ENCODE measurements at regions not wholly inside any gene's neighbourhood (a gene's known extent, or its start where the extent isn't known, plus 50 kb on each side); places are given as distances from the start of the nearest gene placed in this dataset.
"Not testable (repeated sequence)": the region's sequence is repeated elsewhere in the genome, so short reads cannot be mapped to it uniquely, and the experiment has no call there.

DNA sequence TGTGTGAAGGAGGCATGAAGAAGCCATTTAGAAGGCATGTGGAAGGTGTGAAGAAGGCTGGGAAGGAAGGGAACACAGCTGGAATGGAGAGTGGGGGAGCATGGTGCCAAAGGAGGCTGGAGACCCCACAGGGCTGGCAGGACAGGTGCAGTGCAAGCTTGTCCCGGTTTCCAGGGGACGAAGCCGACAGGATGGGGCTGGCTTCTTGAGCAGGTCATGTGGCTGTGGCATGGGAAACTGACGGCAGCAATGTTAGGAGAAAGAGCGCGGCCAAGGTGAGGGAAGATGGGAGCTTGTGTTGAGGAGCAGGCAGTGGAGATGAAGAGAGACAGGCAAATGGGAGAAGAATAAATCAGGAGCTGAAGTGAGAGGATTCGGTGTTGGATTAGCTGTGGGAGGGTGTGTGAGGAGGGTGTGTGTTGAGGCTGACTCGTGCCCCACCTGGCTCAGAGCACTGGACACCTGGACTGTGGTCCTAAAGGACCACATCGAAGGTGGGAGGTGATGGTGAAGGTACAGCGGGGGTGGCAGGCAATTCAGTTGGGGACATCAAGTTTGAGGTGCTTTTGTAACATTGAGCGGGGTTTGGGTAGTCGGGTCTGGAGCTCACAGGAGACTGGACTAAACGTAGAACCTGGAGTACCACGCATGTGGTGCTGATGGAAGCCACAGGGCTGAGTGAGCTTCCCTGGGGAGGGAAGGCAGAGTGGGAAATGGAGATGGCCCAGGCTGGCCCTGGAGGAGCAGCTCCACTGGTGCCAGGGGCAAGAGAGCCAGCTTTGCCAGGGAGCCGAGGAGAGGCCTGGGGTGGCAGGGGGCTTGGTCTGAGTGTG is 165.6 kb upstream of the HDAC4 start:
- DNase-seq (ENCODE audit: low spot score): peak; percentile 55
- intact Hi-C loops (cut with DNase I): no loop called here

DNA sequence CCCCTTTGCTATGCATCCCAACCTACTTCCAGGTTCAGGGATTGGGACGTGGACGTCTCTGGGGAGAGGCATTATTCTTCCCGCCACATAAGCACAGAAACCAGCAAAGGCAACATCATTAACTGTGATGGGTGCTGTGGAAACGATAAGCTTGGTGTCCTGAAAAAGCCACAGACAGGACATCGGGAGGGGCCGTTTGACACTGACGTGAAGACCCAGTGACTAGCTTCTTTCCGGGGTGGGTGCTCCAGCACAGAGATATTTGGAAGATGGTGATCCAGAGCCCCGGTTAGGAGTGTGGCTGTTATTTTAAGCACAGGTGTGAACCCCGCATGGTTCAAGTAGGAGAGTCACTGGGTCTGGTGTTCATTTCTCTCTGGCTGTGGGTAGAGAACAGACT is 163.8 kb upstream of the HDAC4 start:
- DNase-seq (ENCODE audit: low spot score): no peak
- intact Hi-C loops (cut with DNase I): no loop called here

DNA sequence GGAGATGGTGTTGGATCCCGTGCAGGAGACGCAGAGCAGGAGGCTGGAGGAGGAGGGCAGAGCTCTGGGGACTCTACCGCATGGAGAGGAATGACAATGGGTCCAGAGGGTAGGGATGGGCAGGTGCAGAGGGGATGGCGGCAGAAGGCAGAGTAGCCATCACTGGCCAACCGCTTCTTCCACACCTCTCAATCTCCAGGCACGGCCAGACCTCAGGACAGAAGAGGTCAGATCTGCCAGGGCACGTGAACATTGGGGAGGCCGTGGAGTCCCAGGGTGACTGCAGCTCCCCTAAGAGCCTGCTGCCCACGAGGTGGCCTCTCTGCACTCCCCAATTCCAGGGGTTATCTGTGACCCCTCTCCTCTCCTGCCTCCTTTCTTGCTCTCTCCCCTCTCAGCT is 162.7 kb upstream of the HDAC4 start:
- DNase-seq (ENCODE audit: low spot score): peak; percentile 29
- intact Hi-C loops (cut with DNase I): no loop called here

DNA sequence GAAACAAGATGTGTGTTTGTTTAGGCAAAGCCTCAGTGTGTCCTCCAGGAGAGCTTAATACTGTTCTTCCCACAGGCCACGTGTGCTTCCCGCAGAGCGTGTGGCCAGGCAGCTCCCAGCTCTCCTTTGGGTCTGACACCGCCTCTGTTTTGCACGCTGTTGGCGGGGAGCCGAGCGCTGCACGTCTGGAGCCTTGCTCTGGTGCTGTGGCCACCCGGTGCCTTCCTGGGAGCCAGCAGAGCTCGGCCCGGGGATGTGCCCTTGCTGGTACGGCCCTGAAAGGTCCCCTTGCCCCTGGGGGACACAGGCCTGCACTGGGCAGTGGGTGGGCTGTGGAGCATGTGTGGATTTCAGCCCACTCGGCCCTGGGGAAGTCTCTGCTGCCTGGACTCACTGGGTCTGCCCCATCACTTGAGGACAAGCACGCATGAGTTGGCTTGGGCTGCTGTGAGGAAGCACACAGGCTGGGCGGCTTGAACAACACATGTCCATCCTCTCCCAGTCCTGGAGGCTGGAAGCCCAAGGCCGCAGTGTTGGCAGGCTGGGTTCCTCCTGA is 160.7 kb upstream of the HDAC4 start:
- DNase-seq (ENCODE audit: low spot score): peak; percentile 60
- intact Hi-C loops (cut with DNase I): no loop called here

DNA sequence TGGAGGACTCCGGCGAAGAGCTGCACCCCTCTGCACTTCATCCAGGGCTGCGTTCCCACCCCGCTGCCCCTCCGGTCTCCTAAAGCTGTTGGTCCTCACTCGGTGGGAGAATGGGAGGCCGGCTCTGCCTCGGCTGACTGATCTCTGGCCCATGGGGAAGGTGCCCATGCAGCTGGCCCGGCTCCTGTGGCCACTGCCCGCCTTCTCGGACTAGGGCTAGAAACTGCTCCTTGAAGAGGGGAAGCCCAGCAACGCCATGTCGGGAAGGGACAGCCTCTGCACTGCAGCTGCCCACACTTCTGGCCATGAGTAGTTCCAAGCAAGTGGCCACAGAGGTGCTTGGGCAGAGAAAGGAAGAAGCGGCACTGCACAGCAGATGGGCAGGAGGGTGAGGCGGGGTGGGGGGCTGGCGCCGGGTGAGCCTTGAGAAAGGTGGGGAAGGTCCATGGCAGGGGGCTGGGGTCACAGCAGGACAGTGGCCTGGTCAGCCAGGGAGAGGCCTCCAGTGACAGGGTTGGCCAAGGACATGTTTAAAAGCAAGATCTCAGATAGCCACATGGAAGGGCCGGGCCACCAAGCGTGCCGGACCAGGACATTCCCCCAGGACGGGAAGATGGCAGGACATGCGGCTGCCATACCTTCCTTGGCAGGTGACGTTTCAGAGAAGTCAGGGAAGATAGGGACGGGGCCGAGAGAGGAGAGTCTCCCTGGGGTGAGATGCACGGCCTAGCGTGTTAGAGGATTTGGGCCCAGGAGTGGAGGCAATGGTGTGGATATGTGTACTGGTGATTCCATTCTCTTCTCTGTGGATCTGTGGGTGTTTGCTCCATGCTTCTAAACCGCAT is 158.8 kb upstream of the HDAC4 start:
- intact Hi-C loops (cut with DNase I): no loop called here
- peak; percentile 72 for DNase-seq (ENCODE audit: low spot score)

DNA sequence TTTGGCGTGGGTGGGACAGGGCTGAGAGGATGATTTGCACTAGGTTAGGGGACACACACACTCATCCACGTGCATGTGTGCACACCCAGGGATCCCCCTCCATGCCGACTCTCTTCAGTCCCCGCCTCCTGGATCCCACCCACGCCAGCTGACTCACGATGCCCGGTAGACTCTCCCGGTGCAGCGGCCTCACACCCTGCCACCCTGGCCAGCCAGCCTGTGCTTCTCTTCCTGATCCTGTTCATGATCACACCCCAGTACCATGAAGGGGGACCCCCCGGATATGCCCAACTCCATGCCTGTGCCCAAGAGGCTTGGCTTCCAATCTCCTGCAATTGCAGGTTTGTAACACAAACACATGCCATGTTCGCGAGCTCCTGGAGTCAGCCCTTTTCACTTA is 157.8 kb upstream of the HDAC4 start:
- peak; percentile 33 for DNase-seq (ENCODE audit: low spot score)
- intact Hi-C loops (cut with DNase I): no loop called here

DNA sequence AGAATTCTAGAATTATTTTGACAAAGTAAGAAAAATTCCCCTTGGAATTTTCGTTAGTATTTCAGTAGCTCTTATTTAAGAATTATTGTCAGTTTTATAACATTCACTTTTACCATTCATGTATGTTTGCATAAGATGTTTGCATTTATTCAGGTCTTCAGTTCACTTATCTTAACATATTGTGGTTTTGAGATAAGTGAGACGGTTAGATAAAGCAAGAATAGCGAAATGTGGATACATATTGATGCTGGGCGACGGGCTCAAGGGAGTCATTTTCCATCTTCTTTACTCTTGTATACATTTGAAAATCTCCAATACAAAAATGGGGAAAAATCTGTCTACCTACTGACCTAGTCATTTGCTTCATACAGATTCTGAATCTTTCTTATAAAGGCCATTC is 156.7 kb upstream of the HDAC4 start:
- intact Hi-C loops (cut with DNase I): no loop called here
- DNase-seq (ENCODE audit: low spot score): no peak

DNA sequence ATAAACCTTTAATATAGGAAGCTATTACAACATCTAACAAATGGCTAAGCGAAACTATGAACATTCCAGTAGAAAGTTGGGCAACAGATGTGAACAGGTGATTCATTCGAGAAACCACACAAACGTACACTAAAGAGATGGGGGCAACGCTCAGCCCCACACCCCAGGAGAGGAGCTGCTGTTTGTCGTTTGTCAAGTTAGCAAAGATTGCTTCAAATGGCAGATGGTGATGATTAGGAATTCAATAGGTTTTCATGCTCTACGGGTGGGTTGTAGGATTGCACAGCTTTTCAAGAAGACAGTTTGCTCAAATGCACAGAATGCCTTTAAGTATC is 154.7 kb upstream of the HDAC4 start:
- intact Hi-C loops (cut with DNase I): no loop called here
- peak; percentile 19 for DNase-seq (ENCODE audit: low spot score)

DNA sequence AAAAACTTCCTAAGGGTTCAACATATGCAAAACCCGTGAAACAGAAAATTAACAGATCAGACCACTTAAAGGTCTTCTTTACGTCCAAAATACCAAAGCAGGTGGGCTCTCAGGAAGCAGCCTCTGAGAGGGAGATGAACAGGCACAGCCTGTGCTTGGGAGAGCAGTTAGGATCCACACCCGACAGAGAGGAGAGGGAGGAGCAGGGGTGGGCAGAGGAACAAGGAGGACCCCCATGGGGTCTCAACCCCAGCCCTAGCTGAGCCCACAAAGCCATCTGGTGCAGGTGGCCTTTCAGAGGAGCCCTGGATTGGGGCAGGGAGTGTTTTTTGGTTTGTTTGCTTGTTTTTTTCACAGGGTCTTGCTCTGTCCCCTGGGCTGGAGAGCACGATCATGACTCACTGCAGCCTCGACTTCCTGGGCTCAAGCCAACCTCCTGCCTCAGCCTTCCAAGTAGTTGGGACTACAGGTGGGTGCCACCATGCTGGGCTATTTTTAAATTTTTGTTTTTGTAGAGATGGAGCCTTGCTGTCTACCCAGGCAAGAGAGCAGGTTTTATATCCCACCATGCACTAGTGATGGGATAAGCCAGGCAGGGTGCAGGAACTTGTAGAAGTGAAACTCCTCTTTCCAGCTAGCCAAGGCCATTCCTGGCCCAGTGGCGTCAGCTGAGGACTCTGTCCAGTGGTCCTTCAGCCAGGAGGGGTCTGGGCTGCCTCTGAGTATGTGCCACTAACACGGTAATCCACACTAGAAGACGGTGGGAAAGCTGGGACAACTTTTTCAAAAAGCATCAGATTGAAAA is 154.1 kb upstream of the HDAC4 start:
- peak; percentile 39 for DNase-seq (ENCODE audit: low spot score)
- intact Hi-C loops (cut with DNase I): no loop called here

DNA sequence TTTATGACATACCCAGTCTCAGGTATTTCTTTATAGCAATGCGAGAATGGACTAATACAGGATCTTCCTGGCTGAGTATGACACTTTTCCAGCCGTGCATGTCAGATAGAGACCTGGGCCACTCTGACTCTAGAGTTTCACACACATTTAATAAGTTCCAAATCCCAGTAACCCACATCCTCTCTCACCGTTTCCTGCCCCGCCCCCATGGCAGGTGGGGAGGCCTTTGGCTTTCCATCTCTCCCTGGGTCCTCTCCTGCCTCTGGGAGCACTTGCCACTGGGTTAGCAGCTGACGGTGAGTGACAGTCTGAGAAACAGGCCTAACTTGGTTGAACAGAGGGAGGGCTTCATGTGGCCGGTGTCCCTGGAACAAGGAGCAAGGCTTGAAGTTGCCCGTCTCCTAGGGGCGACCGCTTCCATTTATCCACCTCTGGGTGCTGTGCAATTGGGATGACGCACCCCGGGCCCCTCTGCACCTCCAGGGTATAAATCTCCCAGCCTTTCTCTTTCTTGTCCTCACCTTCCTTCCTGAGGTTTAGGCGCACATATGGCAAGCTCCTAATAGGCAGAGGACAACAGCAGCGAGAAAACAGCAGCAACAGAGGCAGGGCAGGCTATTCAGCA is 152.7 kb upstream of the HDAC4 start:
- DNase-seq (ENCODE audit: low spot score): peak; percentile 44
- intact Hi-C loops (cut with DNase I): no loop called here

DNA sequence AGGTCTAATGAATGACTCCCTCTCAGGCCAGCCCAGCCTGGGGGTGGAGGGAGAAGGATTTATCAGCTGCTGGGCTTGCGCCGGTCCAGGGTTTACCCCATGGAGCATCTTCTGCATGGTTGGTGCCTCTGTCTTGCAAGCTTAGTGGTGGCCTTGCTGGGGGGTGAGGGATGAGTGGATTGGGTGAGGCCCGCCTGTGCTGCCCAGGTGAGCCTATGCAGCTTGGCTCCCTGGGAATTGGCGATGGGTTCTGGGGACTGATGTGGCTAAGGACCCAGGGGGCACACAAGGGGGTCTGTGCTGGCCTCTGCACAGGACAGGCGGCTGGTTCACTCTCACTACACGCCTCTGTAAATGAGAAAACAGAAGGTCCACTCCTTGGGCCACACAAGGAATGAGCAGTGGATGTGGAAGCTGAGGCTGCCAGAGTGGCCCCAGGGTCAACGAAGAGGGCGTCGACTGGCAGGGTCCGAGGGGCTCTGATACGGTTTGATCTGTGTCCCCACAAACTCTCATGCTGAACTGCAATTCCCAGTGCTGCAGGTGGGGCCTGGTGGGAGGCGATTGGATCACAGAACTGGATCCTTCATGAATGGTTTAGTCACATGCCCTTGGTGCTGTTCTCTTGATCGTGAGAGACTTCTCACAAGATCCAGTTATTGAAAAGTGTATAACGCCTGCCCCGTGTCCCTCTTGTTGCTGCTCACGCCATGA is 151.6 kb upstream of the HDAC4 start:
- peak; percentile 61 for DNase-seq (ENCODE audit: low spot score)
- intact Hi-C loops (cut with DNase I): no loop called here

DNA sequence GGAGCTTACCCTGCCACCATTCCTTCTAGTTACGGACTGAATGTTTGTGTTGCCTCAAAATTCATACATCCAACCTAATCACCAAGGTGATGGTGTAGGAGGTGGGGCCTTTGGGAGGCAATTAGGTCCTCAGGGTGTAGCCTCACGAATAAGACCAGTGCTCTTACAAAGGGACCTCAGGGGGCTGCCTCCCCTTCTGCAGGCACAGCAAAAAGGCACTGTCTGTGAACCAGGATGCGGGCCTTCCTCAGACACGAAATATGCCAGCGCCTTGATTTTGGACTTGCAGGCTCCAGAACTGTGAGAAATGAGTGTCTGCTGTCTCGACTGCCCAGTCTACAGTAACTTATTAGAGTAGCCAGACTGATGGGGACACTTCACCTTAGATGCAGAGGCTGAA is 150.4 kb upstream of the HDAC4 start:
- intact Hi-C loops (cut with DNase I): no loop called here

DNA sequence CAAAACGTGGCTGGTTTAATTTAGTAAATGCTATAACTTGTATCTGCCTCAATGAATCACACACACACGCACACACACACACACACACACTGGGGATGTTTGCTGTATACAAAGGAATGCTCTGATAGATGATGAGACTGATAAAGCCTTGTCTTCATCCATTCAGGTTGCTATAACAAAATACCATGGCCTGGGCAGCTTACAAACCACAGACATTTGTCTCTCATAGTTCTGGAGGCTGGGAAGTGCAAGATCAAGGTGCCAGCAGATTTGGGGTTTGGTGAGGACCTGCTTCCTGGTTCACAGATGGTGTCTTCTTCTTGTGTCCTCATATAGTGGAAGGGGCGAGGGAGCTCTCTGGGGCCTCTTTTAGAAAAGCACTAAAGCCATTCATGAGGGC is 149.5 kb upstream of the HDAC4 start:
- intact Hi-C loops (cut with DNase I): no loop called here
- DNase-seq (ENCODE audit: low spot score): no peak

More for the DNA sequence above, 150.4 kb upstream of the HDAC4 start:
- peak; percentile 58 for DNase-seq (ENCODE audit: low spot score)

DNA sequence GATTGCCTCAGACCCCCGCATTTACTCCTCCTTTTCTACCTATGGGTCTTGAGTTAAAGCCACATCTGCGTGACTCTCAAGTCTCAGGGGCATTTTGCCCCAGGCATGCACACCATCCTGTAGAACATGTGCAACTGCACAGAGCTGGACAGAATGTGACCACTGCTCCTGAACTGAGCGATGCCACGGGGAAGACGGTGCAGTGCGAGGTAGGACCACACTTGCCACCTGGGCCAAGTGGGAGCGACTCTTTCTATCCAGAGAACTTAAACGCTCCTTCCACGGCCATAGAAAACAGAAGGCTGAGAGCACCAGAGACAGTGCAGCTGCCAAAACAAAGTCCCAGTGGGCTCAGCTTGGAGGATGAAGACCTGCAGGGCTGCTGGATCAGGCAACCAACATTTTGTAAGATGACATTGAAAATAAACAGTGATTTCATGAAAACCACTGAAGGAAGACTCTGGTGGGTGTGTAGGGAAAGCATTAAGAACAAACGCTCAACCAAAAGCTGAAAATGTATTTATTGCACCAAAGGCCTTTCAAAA is 149.0 kb upstream of the HDAC4 start:
- DNase-seq (ENCODE audit: low spot score): peak; percentile 59
- intact Hi-C loops (cut with DNase I): no loop called here

DNA sequence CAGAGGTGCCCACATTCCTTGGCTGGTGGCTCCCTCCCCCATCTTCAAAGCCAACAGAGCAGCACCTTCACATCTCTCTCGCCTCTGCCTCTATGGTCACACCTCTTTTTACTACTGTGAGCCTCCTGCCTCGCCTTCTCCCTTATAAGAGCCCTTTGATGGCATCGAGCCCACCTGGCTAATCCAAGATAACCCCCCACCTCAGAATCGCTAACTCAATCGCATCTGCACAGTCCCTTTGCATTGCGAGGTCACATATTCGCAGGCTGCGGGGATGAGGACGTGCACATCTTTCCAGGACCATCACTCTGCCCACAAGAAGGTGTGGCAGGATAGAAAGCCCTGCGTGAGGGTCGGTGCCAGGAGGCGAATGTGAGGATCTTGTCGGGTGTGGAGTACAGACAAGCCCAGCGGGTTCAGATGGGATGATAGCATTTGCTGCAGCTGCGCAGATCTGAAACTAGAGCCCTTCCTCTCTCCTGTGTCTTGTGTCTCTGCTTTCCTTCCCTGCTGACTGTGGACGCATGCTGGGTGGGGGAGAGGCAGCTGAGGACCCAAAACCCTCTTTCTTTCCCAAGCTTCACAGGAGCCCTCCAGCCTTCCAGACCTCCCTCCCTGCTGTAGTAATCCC is 148.3 kb upstream of the HDAC4 start:
- intact Hi-C loops (cut with DNase I): no loop called here
- peak; percentile 71 for DNase-seq (ENCODE audit: low spot score)

DNA sequence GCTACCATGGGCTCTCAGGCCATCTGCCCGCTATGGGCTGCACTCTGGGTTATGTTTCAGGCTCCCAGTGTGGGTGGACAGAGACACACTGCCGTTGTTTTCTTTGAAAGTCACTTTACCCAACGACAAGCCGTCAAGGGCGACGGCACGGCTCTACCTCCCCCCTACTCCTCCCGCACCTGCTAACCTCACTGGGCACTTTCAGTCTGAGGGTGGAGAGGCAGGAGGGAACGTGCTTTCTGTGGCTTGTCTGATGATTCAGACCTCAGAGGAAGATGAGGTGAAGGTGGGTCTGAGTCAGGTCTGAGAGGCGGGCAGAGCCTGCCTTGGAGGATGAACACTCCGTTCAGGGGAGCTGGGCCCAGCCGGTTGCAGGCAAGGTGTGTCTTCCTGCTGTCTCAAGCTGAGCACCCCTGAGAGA is 147.6 kb upstream of the HDAC4 start:
- no peak for DNase-seq (ENCODE audit: low spot score)
- intact Hi-C loops (cut with DNase I): no loop called here

DNA sequence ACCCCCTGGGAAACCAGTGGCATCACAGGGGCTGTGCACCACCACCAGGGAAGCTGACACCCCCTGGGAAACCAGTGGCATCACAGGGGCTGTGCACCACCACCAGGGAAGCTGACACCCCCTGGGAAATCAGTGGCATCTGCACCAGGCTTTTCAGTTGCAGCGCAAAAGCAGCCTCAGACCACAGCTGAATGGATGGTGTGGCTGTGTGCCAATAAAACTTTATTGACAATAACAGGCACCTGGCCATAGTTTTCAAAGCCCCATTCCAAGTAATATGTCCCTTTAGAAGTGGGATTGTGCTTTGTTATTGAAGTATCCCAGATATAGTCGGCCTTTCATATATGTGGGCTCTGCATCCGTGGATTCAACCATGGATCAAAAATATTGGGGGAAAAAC is 146.3 kb upstream of the HDAC4 start:
- intact Hi-C loops (cut with DNase I); DNase-seq (ENCODE audit: low spot score): not testable (repeated sequence)

DNA sequence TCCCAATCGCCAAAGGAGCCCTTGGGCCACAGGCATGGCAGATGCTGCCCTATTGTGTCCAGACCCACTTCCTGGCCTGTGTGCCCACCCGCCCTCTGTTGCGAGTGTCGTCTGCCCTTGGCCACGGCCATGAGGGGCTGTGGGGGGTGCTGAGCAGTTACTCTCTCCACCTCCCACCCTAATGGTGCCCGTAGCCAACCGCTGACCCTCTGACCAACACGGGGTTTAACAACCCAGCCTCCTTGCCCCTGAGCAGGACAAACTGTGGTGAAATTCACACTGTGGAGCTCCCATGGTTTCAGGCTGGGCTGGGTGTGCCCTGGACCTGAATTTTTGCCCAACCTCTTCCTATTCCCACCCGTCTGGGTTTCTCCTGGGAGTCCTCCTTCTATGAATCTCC is 145.7 kb upstream of the HDAC4 start:
- no peak for DNase-seq (ENCODE audit: low spot score)
- intact Hi-C loops (cut with DNase I): no loop called here
